Muscle layer of duodenum (tissue), 2 donors: ENCODE measurements at regions not wholly inside any gene's neighbourhood (a gene's known extent, or its start where the extent isn't known, plus 50 kb on each side); places are given as distances from the start of the nearest gene placed in this dataset.
"Not testable (repeated sequence)": the region's sequence is repeated elsewhere in the genome, so short reads cannot be mapped to it uniquely, and the experiment has no call there.

Source experiments
- H3K27ac ChIP-seq: one replicate; pipeline ENCODE4 v1.7.0; 2013; ENCODE audit warnings: mild to moderate bottlenecking, low read length
- H3K27me3 ChIP-seq: one replicate; pipeline ENCODE4 v1.7.0; 2013; ENCODE audit warnings: low read depth, mild to moderate bottlenecking, control low read depth, low read length
- H3K36me3 ChIP-seq, 2 donors: one replicate each; pipeline ENCODE4 v1.7.0; 2013; ENCODE audit warnings: low read length in 2 of 2, control low read depth in 1 of 2, mild to moderate bottlenecking in 1 of 2; ENCODE audit not compliant: insufficient read depth in 2 of 2, control insufficient read depth in 1 of 2
- H3K4me1 ChIP-seq, 2 donors: one replicate each; pipeline ENCODE4 v1.7.0; 2013; ENCODE audit warnings: low read length in 2 of 2, mild to moderate bottlenecking in 2 of 2, control low read depth in 1 of 2, moderate library complexity in 1 of 2; ENCODE audit not compliant: insufficient read depth in 2 of 2, control insufficient read depth in 1 of 2
- H3K4me3 ChIP-seq, 2 donors: one replicate each; pipeline ENCODE4 v1.7.0; 2013; ENCODE audit warnings: low read length in 2 of 2, low read depth in 1 of 2, mild to moderate bottlenecking in 1 of 2
- H3K9me3 ChIP-seq, 2 donors: one replicate each; pipeline ENCODE4 v1.7.0; 2013; ENCODE audit warnings: low read length in 2 of 2, control low read depth in 1 of 2, mild to moderate bottlenecking in 1 of 2; ENCODE audit not compliant: control insufficient read depth in 1 of 2
- donor health status: healthy.

- H3K9me3 ChIP-seq, result no peaks in the 10 kb centered on the region
- no peaks in the 10 kb centered on the region for H3K27me3 ChIP-seq
- peaks cover 0 to 3% of the 10 kb centered on the region in 2 donors for H3K4me1 ChIP-seq
- H3K4me3 ChIP-seq, result no peak overlapping the region
- H3K27ac ChIP-seq, result no peak overlapping the region
- H3K36me3 ChIP-seq, result no peaks in the 10 kb centered on the region
These were observed 104.8 kb downstream of the PSMG1 start for GRCh38 chr21:39078322-39079065.

- peaks cover 0 to 1% of the 10 kb centered on the region in 2 donors for H3K4me1 ChIP-seq
These were observed 105.4 kb downstream of the PSMG1 start for GRCh38 chr21:39077876-39078275.

GRCh38 chr21:39074508-39074907, 108.7 kb downstream of the PSMG1 start:
- Histone ChIP-seq H3K4me3 (no peak overlapping the region), H3K9me3 (no peaks in the 10 kb centered on the region), H3K27ac (no peak overlapping the region), H3K4me1 (no peaks in the 10 kb centered on the region), H3K27me3 (no peaks in the 10 kb centered on the region), H3K36me3 (no peaks in the 10 kb centered on the region)

More at GRCh38 chr21:39077876-39078275, 105.4 kb downstream of the PSMG1 start:
- Histone ChIP-seq H3K27me3 (no peaks in the 10 kb centered on the region), H3K36me3 (no peaks in the 10 kb centered on the region), H3K4me3 (no peak overlapping the region), H3K27ac (no peak overlapping the region), H3K9me3 (no peaks in the 10 kb centered on the region)

DNA sequence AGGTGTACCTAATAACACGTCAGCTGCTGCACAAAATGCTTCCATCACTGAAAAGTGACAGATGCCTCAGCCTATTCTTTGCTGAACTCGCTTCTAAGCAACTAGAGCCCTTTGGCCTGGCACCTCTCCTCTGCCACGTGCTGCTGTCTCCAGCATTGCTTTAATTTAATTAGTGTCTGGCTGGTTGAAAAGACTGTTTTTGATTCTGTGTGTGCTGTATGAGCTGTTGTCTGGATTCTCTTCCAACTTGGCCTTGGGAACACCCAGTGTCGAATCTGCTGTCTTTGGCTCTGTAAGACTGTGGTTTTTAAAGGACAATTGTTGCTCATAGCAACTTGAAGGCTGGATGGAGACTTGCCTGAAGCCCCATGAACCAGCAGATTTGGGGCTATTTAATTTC, 109.5 kb downstream of the PSMG1 start:
- Histone ChIP-seq H3K4me1 (no peaks in the 10 kb centered on the region), H3K27ac (no peak overlapping the region)

GRCh38 chr21:39073063-39073462, 110.2 kb downstream of the PSMG1 start:
- Histone ChIP-seq H3K27me3 (no peaks in the 10 kb centered on the region), H3K4me3 (no peak overlapping the region), H3K9me3 (no peaks in the 10 kb centered on the region), H3K4me1 (no peaks in the 10 kb centered on the region), H3K27ac (no peak overlapping the region), H3K36me3 (no peaks in the 10 kb centered on the region)

More for the DNA sequence above, 109.5 kb downstream of the PSMG1 start:
- no peaks in the 10 kb centered on the region for H3K36me3 ChIP-seq
- H3K27me3 ChIP-seq, result no peaks in the 10 kb centered on the region
- no peaks in the 10 kb centered on the region for H3K9me3 ChIP-seq
- no peak overlapping the region for H3K4me3 ChIP-seq

GRCh38 chr21:39072468-39072867, 110.8 kb downstream of the PSMG1 start:
- Histone ChIP-seq H3K27ac (no peak overlapping the region), H3K4me3 (no peak overlapping the region), H3K36me3 (no peaks in the 10 kb centered on the region), H3K4me1 (no peaks in the 10 kb centered on the region), H3K9me3 (no peaks in the 10 kb centered on the region), H3K27me3 (no peaks in the 10 kb centered on the region)

DNA sequence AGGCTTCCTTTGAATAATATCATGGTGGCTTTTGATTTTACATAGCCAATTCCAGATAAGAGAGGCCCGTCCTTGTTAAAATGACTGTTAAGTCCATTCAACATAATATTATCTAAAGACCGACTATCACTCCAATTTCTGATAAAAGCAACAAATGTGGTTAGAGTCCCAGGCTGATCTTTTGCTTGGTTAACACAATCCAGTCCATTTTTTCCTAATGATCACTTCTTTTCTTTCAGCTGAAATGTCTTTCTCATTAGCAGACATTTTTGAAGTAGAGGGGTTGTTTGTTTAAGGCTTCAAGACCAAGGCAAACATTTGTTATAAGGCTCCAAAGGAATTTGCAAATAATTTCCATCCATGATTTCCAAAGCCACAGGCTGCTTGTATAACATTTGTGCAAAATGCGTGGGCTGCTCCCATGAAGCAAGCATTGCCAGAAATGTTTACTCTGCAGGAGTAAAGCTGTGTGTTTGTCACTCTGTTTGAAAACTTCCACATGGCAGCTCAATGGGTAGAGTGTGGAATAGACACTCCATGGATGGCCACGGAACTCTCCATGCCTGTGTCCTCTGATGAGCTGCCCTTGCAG, 111.5 kb downstream of the PSMG1 start:
- no peak overlapping the region for H3K27ac ChIP-seq
- no peaks in the 10 kb centered on the region for H3K9me3 ChIP-seq
- no peaks in the 10 kb centered on the region for H3K36me3 ChIP-seq
- no peak overlapping the region for H3K4me3 ChIP-seq
- H3K27me3 ChIP-seq, result no peaks in the 10 kb centered on the region
- H3K4me1 ChIP-seq, result peaks cover 0 to 2% of the 10 kb centered on the region in 2 donors

GRCh38 chr21:39069856-39070255, 113.4 kb downstream of the PSMG1 start:
- H3K4me1 ChIP-seq, H3K36me3 ChIP-seq, H3K9me3 ChIP-seq, H3K27ac ChIP-seq, H3K27me3 ChIP-seq, H3K4me3 ChIP-seq: not testable (repeated sequence)

DNA sequence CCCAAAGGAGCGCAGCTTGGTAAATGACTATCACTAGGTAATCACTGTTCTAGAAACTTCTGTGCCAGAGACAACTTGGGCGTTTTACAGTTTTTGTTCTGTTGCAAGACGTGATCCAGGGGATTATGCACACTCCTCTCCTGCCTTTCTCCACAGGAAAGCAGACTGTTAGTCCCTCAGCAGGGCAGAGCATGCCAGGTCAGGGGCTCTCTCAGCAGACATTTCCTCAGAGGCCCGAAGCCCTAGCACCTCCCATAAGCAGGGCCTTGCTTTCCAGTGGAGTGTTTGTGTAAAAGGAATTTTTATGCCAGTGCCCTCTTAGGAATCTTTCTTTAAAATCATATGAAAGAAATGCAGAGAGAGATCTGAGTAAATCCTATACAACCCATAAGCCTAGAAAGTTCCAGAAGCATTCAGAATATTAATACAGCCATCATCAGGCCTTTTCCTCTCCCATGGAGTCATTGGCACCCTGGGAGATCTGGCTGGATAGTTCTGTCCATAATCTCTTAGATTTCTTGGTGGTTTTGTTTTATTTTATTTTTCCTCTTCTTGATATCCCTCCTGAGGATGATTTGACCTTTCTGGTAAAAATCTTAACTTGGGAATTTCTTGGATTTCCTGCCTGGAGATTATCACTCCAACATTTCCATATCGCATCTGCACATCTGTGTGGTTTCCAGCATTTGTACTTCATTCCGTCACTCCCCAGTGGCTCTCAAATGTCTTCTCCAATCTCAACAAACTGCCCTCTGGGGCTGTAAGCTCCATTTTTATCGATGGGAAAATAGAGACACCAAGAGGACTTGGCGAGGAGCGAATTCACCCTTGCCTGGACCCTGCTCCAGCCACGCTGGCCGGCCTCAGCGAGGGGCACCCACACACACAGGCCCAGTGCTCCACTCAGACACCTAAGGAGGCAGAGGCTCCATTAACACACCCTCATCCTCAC, 116.1 kb downstream of the PSMG1 start:
- H3K36me3 ChIP-seq, result no peaks in the 10 kb centered on the region
- H3K9me3 ChIP-seq, result peaks cover 0 to 7% of the 10 kb centered on the region in 2 donors
- H3K4me3 ChIP-seq, result no peak overlapping the region
- H3K27me3 ChIP-seq, result no peaks in the 10 kb centered on the region
- H3K4me1 ChIP-seq, result peaks cover 0 to 5% of the 10 kb centered on the region in 2 donors
- no peak overlapping the region for H3K27ac ChIP-seq

DNA sequence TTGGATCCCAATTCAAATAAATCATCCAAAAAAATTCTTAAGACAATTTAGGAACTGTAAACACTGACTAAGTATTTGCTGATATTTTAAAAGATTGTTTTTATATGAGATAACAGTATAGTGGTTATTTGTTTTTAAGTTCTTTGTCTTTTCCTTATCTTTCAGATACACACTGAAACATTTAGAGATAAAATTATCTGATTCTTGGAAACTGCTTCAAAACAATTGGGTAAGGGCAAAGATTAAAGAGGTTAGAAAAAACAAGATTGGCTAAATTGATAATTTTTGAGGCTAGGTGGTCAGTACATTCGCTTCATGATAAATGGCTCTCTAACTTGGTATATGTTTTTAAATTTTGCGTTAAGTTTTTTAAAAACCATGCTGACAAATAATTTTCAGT, 117.3 kb downstream of the PSMG1 start:
- Histone ChIP-seq H3K9me3 (peaks cover 0 to 7% of the 10 kb centered on the region in 2 donors), H3K4me1 (peaks cover 0 to 5% of the 10 kb centered on the region in 2 donors), H3K27ac (no peak overlapping the region), H3K36me3 (no peaks in the 10 kb centered on the region), H3K4me3 (no peak overlapping the region), H3K27me3 (no peaks in the 10 kb centered on the region)

DNA sequence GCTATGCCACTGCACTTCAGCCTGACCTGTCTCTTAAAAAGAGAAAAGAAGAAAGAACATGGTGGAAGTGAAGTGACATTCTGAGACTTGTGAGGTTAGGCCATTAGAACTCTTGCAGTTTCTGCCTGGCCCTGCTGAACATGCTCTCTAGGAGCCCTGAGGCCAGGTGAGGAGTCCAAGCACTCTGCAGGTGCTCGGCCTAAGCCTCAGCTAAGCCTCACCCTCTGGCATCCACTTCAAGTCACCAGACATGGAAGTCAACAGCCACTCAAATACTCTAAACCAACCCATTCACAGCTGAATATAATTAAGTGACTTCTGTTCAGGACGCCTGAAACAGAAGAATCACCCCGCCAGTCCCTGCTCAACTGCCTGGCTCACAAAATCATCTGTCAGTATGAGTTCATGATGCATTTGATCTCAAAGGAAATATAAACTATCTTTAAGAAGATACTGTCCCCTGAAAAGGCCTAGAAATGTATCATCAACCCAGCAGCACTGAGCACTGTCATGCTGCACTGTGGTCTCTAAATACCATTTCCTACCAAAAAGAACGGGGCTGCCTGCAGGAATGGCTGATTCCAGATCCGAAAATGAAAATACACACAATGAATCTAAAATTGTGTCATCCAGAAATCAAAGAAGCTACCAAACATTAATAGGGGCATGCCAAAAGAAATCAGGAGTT, 118.8 kb downstream of the PSMG1 start:
- H3K27ac ChIP-seq, result no peak overlapping the region
- peaks cover 0 to 5% of the 10 kb centered on the region in 2 donors for H3K4me1 ChIP-seq
- H3K36me3 ChIP-seq, result no peaks in the 10 kb centered on the region
- no peaks in the 10 kb centered on the region for H3K27me3 ChIP-seq
- peaks cover 0 to 7% of the 10 kb centered on the region in 2 donors for H3K9me3 ChIP-seq
- no peak overlapping the region for H3K4me3 ChIP-seq
